ENCODE measurements at regions not wholly inside any gene's neighbourhood (a gene's known extent, or its start where the extent isn't known, plus 50 kb on each side); places are given as distances from the start of the nearest gene placed in this dataset.

DNA sequence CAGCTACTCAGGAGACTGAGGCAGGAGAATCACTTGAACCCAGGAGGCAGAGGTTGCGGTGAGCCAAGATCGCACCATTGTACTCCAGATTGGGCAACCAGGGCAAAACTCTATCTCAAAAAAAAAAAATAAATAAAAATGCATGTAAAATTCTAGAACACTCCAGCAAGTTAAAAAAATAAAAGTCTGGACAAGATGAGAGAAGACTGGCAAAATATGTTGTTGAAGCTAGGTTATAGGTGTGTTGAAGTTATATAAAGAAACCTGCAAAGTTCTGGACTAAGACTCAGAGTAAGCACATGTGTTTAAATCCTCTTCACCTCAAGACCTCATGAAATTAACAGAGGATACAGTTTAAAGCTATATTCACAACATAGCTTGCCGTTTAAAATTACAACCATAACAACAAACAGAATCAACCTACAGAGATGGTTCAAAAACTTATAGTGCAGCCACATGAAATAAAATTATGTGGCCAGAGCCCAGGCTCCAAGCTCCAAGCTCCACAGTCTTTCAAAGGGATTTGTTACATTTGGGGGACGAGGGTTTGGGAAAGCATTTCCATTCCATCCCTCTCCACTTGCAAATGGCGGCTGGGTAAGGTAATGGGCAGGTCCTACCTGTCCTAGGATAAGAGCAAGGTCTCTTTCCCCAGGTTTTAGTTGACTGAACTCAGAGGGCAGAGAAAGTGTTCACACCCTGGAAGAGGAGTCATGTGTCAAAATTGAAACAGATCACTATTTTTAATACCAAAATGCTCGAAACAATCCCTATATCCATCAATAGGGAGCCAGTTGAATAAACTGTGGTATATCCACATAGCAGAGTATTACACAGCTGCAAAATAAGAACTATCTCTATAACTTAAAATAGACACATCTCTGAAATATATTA lies 59.9 kb upstream of the MYCN start:
- in situ Hi-C loops (cut with MboI; ENCODE audit: low pct_unique_long_range_greater_than_20kb in 2 of 9, low sequenced_read_pairs in 9 of 9, unreplicated experiment in 9 of 9): no loop called here
- Histone ChIP-seq H3K4me3 (no peak overlapping the region), H3K4me1 (replicated peaks in 1 of 2) (no peaks in the 10 kb centered on the region), H3K27ac (no peak overlapping the region)
- 0 to 100% (median 90%) methylated on average over 1 to 5 of the region's 6 CpGs for WGBS, 10 experiments
- ATAC-seq (replicated peaks in 6 of 8): no peak

- no peak overlapping the region for H3K4me3 ChIP-seq
- in situ Hi-C loops (cut with MboI; ENCODE audit: low pct_unique_long_range_greater_than_20kb in 2 of 9, low sequenced_read_pairs in 9 of 9, unreplicated experiment in 9 of 9): no loop called here
- no peaks in the 10 kb centered on the region for H3K4me1 ChIP-seq (replicated peaks in 1 of 2)
- 30 to 96% (median 80%) methylated on average over 2 to 4 of the region's 7 CpGs; no CpG with 5 or more reads in 6 of the 10 experiments for WGBS, 10 experiments
- H3K27ac ChIP-seq: no peak overlapping the region
- no peak for ATAC-seq (replicated peaks in 6 of 8)
Measured at GRCh38 chr2:15881120-15881433, 59.3 kb upstream of the MYCN start.

DNA sequence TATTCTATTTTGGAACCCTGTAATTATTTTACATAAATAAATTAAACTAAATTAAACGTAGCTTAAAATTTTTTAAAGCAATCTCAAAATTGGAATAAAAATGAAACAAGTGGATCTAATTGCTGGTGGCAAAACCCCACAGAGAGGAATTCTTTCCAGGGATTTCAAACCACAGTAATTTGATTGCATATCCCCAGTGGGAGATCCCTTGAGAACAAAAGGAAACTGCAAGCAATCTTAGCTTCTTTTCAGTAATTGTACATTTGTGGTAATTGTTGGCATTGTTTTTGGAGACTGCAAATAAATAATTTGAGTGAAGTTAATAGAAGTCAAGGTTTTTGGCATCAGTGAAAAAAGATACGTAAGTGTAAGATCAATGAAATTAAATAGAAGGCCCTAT lies 58.7 kb upstream of the MYCN start:
- no peak overlapping the region for H3K4me3 ChIP-seq
- H3K4me1 ChIP-seq (replicated peaks in 1 of 2): no peaks in the 10 kb centered on the region
- 7 to 100% (median 57%) methylated on average over 1 to 2 of the region's 2 CpGs; no CpG with 5 or more reads in 1 of the 10 experiments for WGBS, 10 experiments
- in situ Hi-C loops (cut with MboI; ENCODE audit: low pct_unique_long_range_greater_than_20kb in 2 of 9, low sequenced_read_pairs in 9 of 9, unreplicated experiment in 9 of 9): no loop called here
- H3K27ac ChIP-seq: no peak overlapping the region
- no peak for ATAC-seq (replicated peaks in 6 of 8)

DNA sequence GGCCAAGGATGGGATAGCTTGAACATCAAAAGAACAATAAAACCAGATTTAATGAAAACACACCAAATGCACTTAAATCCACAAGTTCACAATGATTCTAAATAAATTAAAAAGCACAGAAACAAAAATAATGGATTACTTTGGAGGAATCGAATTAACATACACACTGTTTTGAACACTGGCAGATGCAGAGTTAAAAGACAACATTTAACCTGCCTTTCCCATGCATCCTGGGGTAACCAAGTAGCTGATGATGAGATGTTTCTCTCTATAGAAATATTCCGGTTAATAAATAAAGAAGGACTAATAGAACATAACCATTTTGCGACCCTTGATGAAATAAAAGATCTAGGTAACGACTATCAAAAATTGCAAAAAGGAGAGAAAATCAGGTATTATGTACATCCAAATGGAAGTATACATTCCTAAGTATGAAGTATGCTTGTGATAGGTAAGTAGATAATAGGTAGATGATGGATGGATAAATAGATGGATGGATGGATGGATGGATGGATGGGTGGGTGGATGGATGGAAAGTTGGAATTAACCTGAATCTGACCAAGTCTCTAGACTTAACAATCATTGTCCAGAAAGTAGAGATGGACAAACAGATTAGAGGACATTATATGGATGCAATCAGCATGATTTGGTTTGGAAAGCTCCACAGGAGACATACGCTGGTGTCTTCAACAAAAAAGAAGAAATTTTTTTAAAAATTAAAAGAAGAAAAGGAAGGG lies 57.4 kb upstream of the MYCN start:
- Histone ChIP-seq H3K4me1 (replicated peaks in 1 of 2) (no peaks in the 10 kb centered on the region), H3K27ac (no peak overlapping the region), H3K4me3 (no peak overlapping the region)
- in situ Hi-C loops (cut with MboI; ENCODE audit: low pct_unique_long_range_greater_than_20kb in 2 of 9, low sequenced_read_pairs in 9 of 9, unreplicated experiment in 9 of 9): no loop called here
- 28 to 99% (median 86%) methylated on average over 3 to 5 of the region's 5 CpGs for WGBS, 10 experiments
- ATAC-seq (replicated peaks in 6 of 8): no peak

GRCh38 chr2:15883684-15884083 lies 56.7 kb upstream of the MYCN start:
- no peak for ATAC-seq (replicated peaks in 6 of 8)
- H3K4me3 ChIP-seq: no peak overlapping the region
- 19 to 100% (median 83%) methylated on average over 1 to 2 of the region's 2 CpGs; no CpG with 5 or more reads in 6 of the 10 experiments for WGBS, 10 experiments
- no peak overlapping the region for H3K27ac ChIP-seq
- no peaks in the 10 kb centered on the region for H3K4me1 ChIP-seq (replicated peaks in 1 of 2)
- in situ Hi-C loops (cut with MboI; ENCODE audit: low pct_unique_long_range_greater_than_20kb in 2 of 9, low sequenced_read_pairs in 9 of 9, unreplicated experiment in 9 of 9): no loop called here

DNA sequence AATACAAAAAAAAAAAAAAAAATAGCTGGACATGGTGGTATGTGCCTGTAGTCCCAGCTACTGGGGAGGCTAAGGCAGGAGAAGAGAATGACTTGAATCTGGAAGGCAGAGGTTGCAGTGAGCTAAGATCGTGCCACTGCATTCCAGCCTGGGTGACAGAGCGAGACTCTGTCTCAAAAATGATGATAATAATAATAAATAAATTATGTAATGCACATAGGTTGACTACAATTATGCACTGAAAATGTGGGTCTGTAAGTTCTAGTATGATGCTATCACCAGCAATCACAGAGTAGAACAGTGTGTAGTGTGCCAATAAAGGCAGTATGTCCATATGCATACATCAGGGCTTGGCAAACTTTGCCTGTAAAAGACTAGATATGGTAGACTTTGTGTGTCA lies 55.6 kb upstream of the MYCN start:
- peaks cover 5 to 7% of the 10 kb centered on the region in 2 donors for H3K4me1 ChIP-seq (replicated peaks in 1 of 2)
- WGBS, 10 experiments: 0 to 93% (median 20%) methylated on average over 1 to 2 of the region's 2 CpGs; no CpG with 5 or more reads in 5 of the 10 experiments
- no peak overlapping the region for H3K27ac ChIP-seq
- no peak for ATAC-seq (replicated peaks in 6 of 8)
- no peak overlapping the region for H3K4me3 ChIP-seq
- in situ Hi-C loops (cut with MboI; ENCODE audit: low pct_unique_long_range_greater_than_20kb in 2 of 9, low sequenced_read_pairs in 9 of 9, unreplicated experiment in 9 of 9): no loop called here

- no peak for ATAC-seq (replicated peaks in 6 of 8)
- H3K4me1 ChIP-seq (replicated peaks in 1 of 2): peaks cover 5 to 7% of the 10 kb centered on the region in 2 donors
- no peak overlapping the region for H3K27ac ChIP-seq
- no peak overlapping the region for H3K4me3 ChIP-seq
- in situ Hi-C loops (cut with MboI; ENCODE audit: low pct_unique_long_range_greater_than_20kb in 2 of 9, low sequenced_read_pairs in 9 of 9, unreplicated experiment in 9 of 9): no loop called here
- 40 to 100% (median 100%) methylated on average over 1 to 4 of the region's 6 CpGs; no CpG with 5 or more reads in 5 of the 10 experiments for WGBS, 10 experiments
Measured at GRCh38 chr2:15886231-15886630, 54.1 kb upstream of the MYCN start.

DNA sequence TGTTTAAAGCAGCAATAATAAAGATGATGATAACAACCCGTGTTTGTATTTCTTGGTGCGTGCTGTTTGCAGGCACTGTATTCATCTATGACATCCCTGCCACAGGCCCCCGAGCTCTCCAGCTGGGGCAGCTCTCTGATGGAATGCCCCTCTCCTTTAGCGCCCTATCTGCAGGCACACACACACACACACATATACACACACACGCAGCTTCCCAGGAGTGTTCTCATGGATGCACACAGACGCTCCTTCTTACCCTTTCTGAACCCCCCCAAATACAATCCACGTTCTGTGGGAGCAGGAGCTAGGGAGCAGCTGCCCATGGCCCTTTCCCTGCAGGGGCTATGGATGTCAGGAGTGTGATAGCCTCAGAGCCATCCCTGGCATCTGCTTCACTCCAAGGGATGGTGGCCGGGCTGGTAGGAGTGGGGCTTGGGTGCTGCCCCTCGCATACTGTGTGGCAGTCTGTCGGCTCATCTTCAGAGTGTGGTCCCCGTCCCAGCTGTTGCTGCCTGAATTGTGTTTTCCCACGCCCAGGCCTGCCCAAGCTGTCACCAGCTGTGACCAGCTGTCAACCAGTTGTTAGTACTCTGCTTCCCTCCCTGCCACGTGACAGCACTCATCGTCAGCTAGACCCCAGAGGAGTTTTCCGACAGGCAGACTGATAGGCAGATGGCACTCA lies 50.8 kb upstream of the MYCN start:
- in situ Hi-C loops (cut with MboI; ENCODE audit: low pct_unique_long_range_greater_than_20kb in 2 of 9, low sequenced_read_pairs in 9 of 9, unreplicated experiment in 9 of 9): no loop called here
- 0 to 80% (median 52%) methylated on average over 1 to 6 of the region's 15 CpGs; no CpG with 5 or more reads in 1 of the 10 experiments for WGBS, 10 experiments
- Histone ChIP-seq H3K4me3 (no peak overlapping the region), H3K4me1 (replicated peaks in 1 of 2) (peaks cover 5 to 12% of the 10 kb centered on the region in 2 donors), H3K27ac (no peak overlapping the region)
- ATAC-seq (replicated peaks in 6 of 8): peak; percentile 13 to 62 (median 49)

DNA sequence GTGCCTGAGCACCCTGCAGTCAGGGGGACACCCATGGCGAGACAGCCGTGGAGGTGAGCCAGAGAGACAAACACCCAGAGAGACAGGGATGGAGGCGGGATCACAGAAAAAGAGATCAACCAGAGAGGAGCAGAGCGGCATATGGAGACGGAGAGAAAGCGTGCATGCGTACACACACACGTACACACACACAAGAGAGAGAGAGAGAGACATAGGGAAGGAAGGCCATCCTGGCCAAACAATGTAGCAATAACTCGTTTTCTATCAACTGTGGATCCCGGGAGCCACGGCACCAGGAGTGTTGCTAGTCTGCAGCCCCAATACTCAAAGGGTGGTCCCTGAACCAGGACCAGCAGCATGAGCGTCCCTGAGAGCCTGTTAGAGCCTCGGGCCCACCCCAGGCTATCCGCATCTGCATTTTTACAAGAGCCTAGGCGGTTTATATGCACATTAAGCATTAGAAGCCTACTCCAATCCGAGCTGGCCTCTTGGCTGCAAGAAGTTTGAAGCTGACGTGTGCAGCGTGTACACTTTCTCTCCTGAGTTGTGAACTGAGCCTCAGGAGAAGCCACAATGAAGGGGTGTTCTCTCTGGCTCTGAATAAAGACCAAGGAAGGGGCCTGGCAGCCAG lies 50.1 kb upstream of the MYCN start:
- in situ Hi-C loops (cut with MboI; ENCODE audit: low pct_unique_long_range_greater_than_20kb in 2 of 9, low sequenced_read_pairs in 9 of 9, unreplicated experiment in 9 of 9): no loop called here
- H3K4me1 ChIP-seq (replicated peaks in 1 of 2): peaks cover 5 to 12% of the 10 kb centered on the region in 2 donors
- H3K27ac ChIP-seq: no peak overlapping the region
- no peak overlapping the region for H3K4me3 ChIP-seq
- WGBS, 10 experiments: 24 to 96% (median 87%) methylated on average over 4 to 9 of the region's 18 CpGs; no CpG with 5 or more reads in 5 of the 10 experiments
- ATAC-seq (replicated peaks in 6 of 8): peak in 3 of 8 experiments; percentile 68 to 84 (median 82)

Data from motor neuron (in vitro differentiated cells).